ENCODE measurements at regions not wholly inside any gene's neighbourhood (a gene's known extent, or its start where the extent isn't known, plus 50 kb on each side); places are given as distances from the start of the nearest gene placed in this dataset.
"Not testable (repeated sequence)": the region's sequence is repeated elsewhere in the genome, so short reads cannot be mapped to it uniquely, and the experiment has no call there.

DNA sequence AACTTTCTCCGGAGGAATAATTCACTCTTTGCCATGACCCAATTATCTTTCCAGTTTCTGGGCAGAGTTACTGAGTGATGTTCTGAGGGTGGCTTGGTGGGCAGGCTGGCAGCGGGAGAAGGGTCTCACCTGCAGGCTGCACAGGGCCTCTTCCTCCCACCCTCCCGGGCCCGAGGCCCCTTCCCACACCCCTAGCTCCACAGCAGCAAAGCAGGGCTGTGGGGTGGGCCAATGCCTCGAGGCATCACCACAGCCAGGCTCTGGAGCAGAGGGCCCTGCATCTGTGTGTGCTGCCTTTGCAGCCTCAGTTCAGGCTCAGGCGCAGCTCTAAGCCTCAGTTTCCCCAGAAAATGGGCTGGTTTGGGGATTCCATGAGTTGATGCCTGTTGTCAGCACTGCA, 120.2 kb upstream of the FOXD4L5 start:
- no peak overlapping the region for H3K4me3 Mint-ChIP-seq (ENCODE audit: unreplicated experiment)
- H3K27me3 Mint-ChIP-seq (ENCODE audit: low read depth) = no peaks in the 10 kb centered on the region
- H3K36me3 Mint-ChIP-seq (ENCODE audit: low read depth) = peaks cover 5% of the 10 kb centered on the region
- peaks cover 43% of the 10 kb centered on the region for H3K9me3 Mint-ChIP-seq (ENCODE audit: low read depth)
- H3K4me1 Mint-ChIP-seq (ENCODE audit: low read depth) = no peaks in the 10 kb centered on the region
- TF ChIP-seq CTCF (IDR thresholded peaks at IDR 0.05) = no peak
- no peak overlapping the region for H3K27ac Mint-ChIP-seq (ENCODE audit: unreplicated experiment)
- no peak for DNase-seq (ENCODE audit: low spot score)

- no peak for DNase-seq (ENCODE audit: low spot score)
- H3K27ac Mint-ChIP-seq (ENCODE audit: unreplicated experiment) = no peak overlapping the region
- TF ChIP-seq CTCF (IDR thresholded peaks at IDR 0.05) = no peak
- peaks cover 37% of the 10 kb centered on the region for H3K9me3 Mint-ChIP-seq (ENCODE audit: low read depth)
- no peaks in the 10 kb centered on the region for H3K27me3 Mint-ChIP-seq (ENCODE audit: low read depth)
- H3K36me3 Mint-ChIP-seq (ENCODE audit: low read depth) = peaks cover 2% of the 10 kb centered on the region
- no peaks in the 10 kb centered on the region for H3K4me1 Mint-ChIP-seq (ENCODE audit: low read depth)
- no peak overlapping the region for H3K4me3 Mint-ChIP-seq (ENCODE audit: unreplicated experiment)
Measured at GRCh38 chr9:65404232-65405006, 119.4 kb upstream of the FOXD4L5 start.

DNA sequence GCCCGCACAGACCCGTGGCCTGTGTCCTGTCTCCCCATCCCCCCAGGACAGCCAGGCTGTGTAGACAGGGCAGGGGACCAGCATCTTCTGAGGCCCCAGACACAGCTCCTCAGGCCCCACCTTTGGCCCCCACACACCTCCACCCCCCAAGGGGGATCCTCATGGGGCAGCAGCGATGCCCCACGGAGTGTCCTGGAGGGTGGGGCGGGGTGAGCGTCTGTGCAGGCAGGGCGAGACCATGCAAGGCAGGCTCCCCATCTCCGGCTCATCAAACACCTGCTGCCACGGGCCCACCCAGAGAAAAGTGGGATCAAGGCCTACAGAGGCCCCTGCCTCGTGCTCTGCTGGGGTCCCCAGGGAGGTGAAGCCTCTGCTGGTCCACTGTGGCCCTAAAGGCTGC, 118.7 kb upstream of the FOXD4L5 start:
- Mint-ChIP-seq H3K36me3 (ENCODE audit: low read depth) (peaks cover 2% of the 10 kb centered on the region), H3K27ac (ENCODE audit: unreplicated experiment) (no peak overlapping the region), H3K9me3 (ENCODE audit: low read depth) (peaks cover 39% of the 10 kb centered on the region), H3K27me3 (ENCODE audit: low read depth) (no peaks in the 10 kb centered on the region), H3K4me1 (ENCODE audit: low read depth) (no peaks in the 10 kb centered on the region), H3K4me3 (ENCODE audit: unreplicated experiment) (no peak overlapping the region)
- DNase-seq (ENCODE audit: low spot score) = no peak
- no peak for TF ChIP-seq CTCF (IDR thresholded peaks at IDR 0.05)

DNA sequence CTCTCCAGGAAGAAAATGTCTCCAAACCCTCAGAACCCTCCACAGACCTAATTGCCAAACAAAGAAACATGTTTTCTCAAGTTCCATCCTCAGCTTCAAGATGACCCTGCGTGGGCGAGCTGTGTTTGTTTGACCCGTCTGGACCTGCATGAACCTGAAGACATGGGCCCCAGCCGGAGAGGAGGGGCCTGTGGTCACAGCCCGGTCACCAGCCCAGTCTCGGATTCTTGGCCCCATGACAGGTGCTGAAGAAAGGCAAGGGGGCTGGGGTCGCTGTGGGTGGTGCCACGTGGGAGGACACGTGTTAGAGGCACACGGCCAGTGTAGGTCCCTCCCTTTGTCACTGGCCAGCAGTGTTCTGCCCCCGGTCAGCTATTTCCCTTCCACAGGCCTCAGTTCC, 118.1 kb upstream of the FOXD4L5 start:
- not testable (repeated sequence) for H3K4me1 Mint-ChIP-seq (ENCODE audit: low read depth); DNase-seq (ENCODE audit: low spot score); H3K36me3 Mint-ChIP-seq (ENCODE audit: low read depth); H3K27me3 Mint-ChIP-seq (ENCODE audit: low read depth); H3K27ac Mint-ChIP-seq (ENCODE audit: unreplicated experiment); H3K4me3 Mint-ChIP-seq (ENCODE audit: unreplicated experiment)
- H3K9me3 Mint-ChIP-seq (ENCODE audit: low read depth) = peaks cover 37% of the 10 kb centered on the region

DNA sequence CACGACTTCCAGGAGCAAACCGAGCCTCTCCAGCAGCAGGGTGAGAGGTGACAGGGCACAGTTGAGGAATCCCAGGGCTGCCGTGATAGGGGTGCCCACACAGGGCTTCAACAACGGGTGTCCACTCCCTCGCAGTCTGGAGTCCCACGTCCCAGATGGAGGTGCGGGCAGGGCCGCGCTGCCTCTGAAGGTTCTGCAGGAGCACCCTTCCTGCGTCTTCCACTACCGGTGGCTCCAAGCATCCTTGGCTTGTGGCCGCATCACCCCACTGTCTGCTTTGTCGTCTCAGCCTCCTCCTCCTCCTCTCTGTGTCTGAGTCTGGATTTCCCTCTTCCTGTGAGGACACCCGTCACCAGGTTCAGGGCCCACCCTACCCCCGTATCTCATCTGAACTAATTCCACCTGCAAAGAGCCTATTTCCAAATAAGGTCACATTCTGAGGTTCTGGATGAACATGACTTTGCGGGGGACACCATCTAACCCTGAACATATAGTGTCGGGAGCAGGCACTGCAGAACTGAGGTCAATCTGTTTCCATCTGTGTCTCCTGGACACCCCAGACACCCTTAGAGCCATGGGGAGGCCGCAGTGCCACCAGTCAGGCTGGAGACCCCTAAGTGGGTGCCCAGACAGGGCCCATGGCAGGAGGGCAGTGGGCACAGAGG, 117.3 kb upstream of the FOXD4L5 start:
- not testable (repeated sequence) for H3K36me3 Mint-ChIP-seq (ENCODE audit: low read depth); DNase-seq (ENCODE audit: low spot score); H3K27me3 Mint-ChIP-seq (ENCODE audit: low read depth); H3K4me3 Mint-ChIP-seq (ENCODE audit: unreplicated experiment); H3K27ac Mint-ChIP-seq (ENCODE audit: unreplicated experiment); H3K4me1 Mint-ChIP-seq (ENCODE audit: low read depth)
- peaks cover 35% of the 10 kb centered on the region for H3K9me3 Mint-ChIP-seq (ENCODE audit: low read depth)

DNA sequence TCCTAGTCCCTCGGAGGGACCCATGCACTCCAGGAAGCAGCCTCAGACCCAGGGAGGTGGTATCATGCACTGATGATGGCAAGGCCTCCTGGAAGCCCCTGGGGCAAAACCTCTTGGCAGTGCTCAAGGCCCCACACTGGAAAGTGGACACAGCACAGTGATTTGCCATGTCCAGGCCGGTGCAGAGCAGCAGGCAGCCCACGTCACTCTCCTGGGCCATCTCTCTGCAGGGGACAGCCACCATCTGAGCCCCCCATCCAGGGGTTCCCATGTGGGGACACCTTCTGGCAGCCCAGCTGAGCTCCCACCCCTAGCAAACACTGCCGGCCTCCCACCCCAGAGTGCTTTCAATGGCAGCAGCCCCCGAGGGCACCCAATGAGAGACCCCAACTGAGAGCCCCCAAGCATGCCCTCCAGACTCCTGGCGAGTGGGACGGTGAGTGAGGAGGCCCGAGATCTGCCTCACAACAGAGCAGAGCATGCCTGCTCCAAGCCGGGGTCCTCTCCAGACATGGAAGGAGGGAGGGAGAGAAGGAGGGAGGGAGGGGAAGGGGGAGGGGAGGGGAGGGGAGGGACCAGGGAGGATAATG, 116.5 kb upstream of the FOXD4L5 start:
- not testable (repeated sequence) for H3K4me3 Mint-ChIP-seq (ENCODE audit: unreplicated experiment); H3K27me3 Mint-ChIP-seq (ENCODE audit: low read depth); DNase-seq (ENCODE audit: low spot score); H3K27ac Mint-ChIP-seq (ENCODE audit: unreplicated experiment); H3K36me3 Mint-ChIP-seq (ENCODE audit: low read depth); H3K4me1 Mint-ChIP-seq (ENCODE audit: low read depth)
- H3K9me3 Mint-ChIP-seq (ENCODE audit: low read depth) = peaks cover 40% of the 10 kb centered on the region
